Endothelial cell of umbilical vein (primary cell): ENCODE measurements at regions not wholly inside any gene's neighbourhood (a gene's known extent, or its start where the extent isn't known, plus 50 kb on each side); places are given as distances from the start of the nearest gene placed in this dataset.

Experiments
- BruUV-seq: library from RNA; stranded (reverse); fragments of 400-500 nt; replicated peaks from 2 replicates; lab custom pipeline; 2021; lab: Mats Ljungman, UMichigan
- CTCF ChIA-PET: fragments of 300-600, 350-600 bp; sonication (Branson Sonifier 250); formaldehyde crosslinking; loops from one replicate; lab custom pipeline; 2021; ENCODE audit warnings: antibody characterized with exemption, inconsistent platforms; lab: Charles Lee
- POLR2A ChIA-PET: fragments of 300-600, 350-600 bp; sonication (Branson Sonifier 250); formaldehyde crosslinking; loops from one replicate; lab custom pipeline; 2021; ENCODE audit warnings: antibody characterized with exemption, inconsistent platforms; lab: Charles Lee
- DNase-seq: peaks from one replicate; pipeline ENCODE4 v3.0.0-alpha.2; 2011; ENCODE audit warnings: low read depth, low spot score
- FAIRE-seq: peaks from 2 replicates; lab custom pipeline; 2011; peaks lifted over from hg19 to GRCh38; lab: Jason Lieb, UNC
- H2AFZ ChIP-seq: 2 replicates; pipeline ENCODE4 v1.6.0; 2012; ENCODE audit warnings: low read depth, low read length, control low read depth, inconsistent platforms
- H3K27ac ChIP-seq: 2 replicates; pipeline ENCODE4 v1.5.1; 2011; ENCODE audit warnings: low read depth, mild to moderate bottlenecking, control low read depth, low read length, moderate library complexity; ENCODE audit not compliant: insufficient read depth
- H3K27me3 ChIP-seq, 2 experiments: 2 replicates each; pipeline versions ENCODE4 v1.6.0 to v1.6.1; 2011; ENCODE audit warnings: low read length in 2 of 2, mixed read lengths in 1 of 2; ENCODE audit not compliant: control insufficient read depth in 2 of 2, insufficient read depth in 2 of 2
- H3K36me3 ChIP-seq, 2 experiments: 2 replicates in 1 of 2; 3 replicates in 1 of 2; pipeline ENCODE4 v1.5.1; 2011; ENCODE audit warnings: low read length in 2 of 2, mild to moderate bottlenecking in 1 of 2, moderate library complexity in 1 of 2; ENCODE audit not compliant: control insufficient read depth in 2 of 2, insufficient read depth in 2 of 2; ENCODE audit errors: extremely low read depth in 1 of 2
- H3K4me1 ChIP-seq: 3 replicates; pipeline ENCODE4 v1.5.1; 2011; ENCODE audit warnings: mild to moderate bottlenecking, low read length; ENCODE audit not compliant: control insufficient read depth, insufficient read depth; ENCODE audit errors: extremely low read depth
- H3K4me2 ChIP-seq: 2 replicates; pipeline ENCODE4 v1.6.1; 2011; ENCODE audit warnings: low read length, control low read depth, mixed read lengths; ENCODE audit not compliant: insufficient read depth
- H3K4me3 ChIP-seq, 3 experiments: fragments of 200-600 bp in 1 of 3; sonication (generic), shearing (Covaris generic) in 1 of 3; replicated peaks in 1 of 3; 2 replicates each; pipeline ENCODE4 v1.5.1; 2011 to 2016; ENCODE audit warnings: control low read depth in 3 of 3, low read length in 3 of 3, mild to moderate bottlenecking in 2 of 3, inconsistent platforms in 1 of 3, low read depth in 1 of 3, moderate library complexity in 1 of 3; ENCODE audit not compliant: insufficient read depth in 1 of 3
- H3K79me2 ChIP-seq: 2 replicates; pipeline ENCODE4 v1.6.0; 2012; ENCODE audit warnings: low read length, inconsistent platforms; ENCODE audit not compliant: control insufficient read depth, insufficient read depth
- H3K9ac ChIP-seq: replicated peaks from 2 replicates; pipeline ENCODE3; 2011; ENCODE audit warnings: low read length, control low read depth; ENCODE audit not compliant: insufficient read depth; ENCODE audit errors: extremely low read depth
- H3K9me1 ChIP-seq: replicated peaks from 3 replicates; pipeline ENCODE4 v1.6.0; 2011; ENCODE audit warnings: mild to moderate bottlenecking, low read length; ENCODE audit not compliant: control insufficient read depth, insufficient read depth; ENCODE audit errors: extremely low read depth
- H3K9me3 ChIP-seq: replicated peaks from 2 replicates; pipeline ENCODE4 v1.5.1; 2012; ENCODE audit warnings: low read length, inconsistent platforms; ENCODE audit not compliant: control insufficient read depth, insufficient read depth
- H4K20me1 ChIP-seq: replicated peaks from 2 replicates; pipeline ENCODE3; 2011; ENCODE audit warnings: mild to moderate bottlenecking, low read length; ENCODE audit not compliant: control insufficient read depth, insufficient read depth; ENCODE audit errors: extremely low read depth
- EZH2 ChIP-seq: IDR thresholded peaks from 2 replicates; pipeline ENCODE4 v1.6.1; 2012; ENCODE audit warnings: borderline replicate concordance, low read depth, mild to moderate bottlenecking, moderate library complexity, low read length, inconsistent platforms; ENCODE audit not compliant: severe bottlenecking
- FOS ChIP-seq: IDR thresholded peaks from 2 replicates; pipeline ENCODE4 v1.6.1; 2011; ENCODE audit warnings: mild to moderate bottlenecking, low read length, moderate library complexity, borderline replicate concordance; ENCODE audit not compliant: insufficient read depth
- GATA2 ChIP-seq: IDR thresholded peaks from 2 replicates; pipeline ENCODE4 v1.7.0; 2011; ENCODE audit warnings: low read depth, mild to moderate bottlenecking, moderate library complexity, mixed read lengths, low read length; ENCODE audit not compliant: insufficient read length, insufficient read depth
- JUN ChIP-seq: IDR thresholded peaks from 2 replicates; pipeline ENCODE4 v1.6.1; 2011; ENCODE audit warnings: borderline replicate concordance, low read depth; ENCODE audit not compliant: insufficient read length, insufficient read depth
- MYC ChIP-seq: IDR thresholded peaks from one replicate; pipeline ENCODE4 v1.6.1; 2011; ENCODE audit warnings: mild to moderate bottlenecking, low read depth, low read length
- POLR2A ChIP-seq: IDR thresholded peaks from 2 replicates; pipeline ENCODE4 v1.6.1; 2012; ENCODE audit warnings: low read depth, mild to moderate bottlenecking, control low read depth, low read length
- POLR2AphosphoS5 ChIP-seq: IDR thresholded peaks from 2 replicates; pipeline ENCODE4 v1.6.1; 2012; ENCODE audit warnings: low read depth, mild to moderate bottlenecking, control low read depth, low read length, moderate library complexity; ENCODE audit not compliant: insufficient read depth
- dilution Hi-C: fragments of 300-500 bp; cut with MboI; formaldehyde crosslinking; loops from one replicate; pipeline ENCODE4 v1.15.0; 2019; ENCODE audit warnings: low sequenced_read_pairs; ENCODE audit not compliant: extremely low pct_ligation_motif_present
- intact Hi-C: fragments of 100-400 bp; cut with micrococcal nuclease; formaldehyde crosslinking; loops from one replicate; pipeline ENCODE4 v1.10.0; 2022
- TF ChIP-seq, protein P1 (sequence below), 2 donors: IDR thresholded peaks; 1 replicate in 1 of 2; 2 replicates in 1 of 2; pipeline ENCODE4 v1.5.1; 2011; ENCODE audit warnings: low read length in 2 of 2, mild to moderate bottlenecking in 2 of 2, moderate library complexity in 2 of 2, control low read depth in 1 of 2, inconsistent platforms in 1 of 2, low read depth in 1 of 2; ENCODE audit not compliant: insufficient read depth in 1 of 2; ENCODE audit errors: extremely low read depth in 1 of 2
- TF ChIP-seq, protein P2 (sequence below): IDR thresholded peaks from 2 replicates; pipeline ENCODE4 v1.6.1; 2011; ENCODE audit not compliant: insufficient read depth, insufficient read length

DNA sequence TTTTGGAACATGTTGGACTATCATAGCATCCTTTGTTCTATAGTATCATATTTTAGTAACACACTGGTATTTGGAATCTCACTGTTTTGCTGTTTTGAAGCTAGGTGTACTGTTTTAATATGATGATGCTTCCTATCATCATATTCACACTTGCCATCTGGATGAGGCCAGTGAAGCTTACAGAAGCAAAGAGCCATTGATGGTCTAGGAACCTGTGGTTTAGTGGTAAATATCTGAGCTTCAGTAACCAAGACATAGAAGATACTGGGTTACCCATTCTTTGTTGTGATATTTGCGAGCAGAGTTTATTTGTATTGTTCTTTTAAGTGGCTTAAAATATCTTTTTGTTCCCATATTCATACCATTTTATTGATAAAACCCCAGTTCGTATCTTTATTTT lies 304.1 kb downstream of the SATB1 start:
- Histone ChIP-seq H3K4me3 (no peak overlapping the region), H3K9me3 (no peaks in the 10 kb centered on the region), H4K20me1 (no peaks in the 10 kb centered on the region), H3K79me2 (no peaks in the 10 kb centered on the region), H3K27ac (no peak overlapping the region), H3K27me3 (no peaks in the 10 kb centered on the region), H3K36me3 (no peaks in the 10 kb centered on the region), H3K4me1 (no peaks in the 10 kb centered on the region), H3K9me1 (no peaks in the 10 kb centered on the region), H2AFZ (no peak overlapping the region), H3K4me2 (no peak overlapping the region), H3K9ac (no peak overlapping the region)
- DNase-seq (no peak), FAIRE-seq (no peak)
- POLR2A ChIA-PET, result no interaction called here
- dilution Hi-C loops (no loop called here), intact Hi-C loops (no loop called here)
- TF ChIP-seq, protein P1, sequence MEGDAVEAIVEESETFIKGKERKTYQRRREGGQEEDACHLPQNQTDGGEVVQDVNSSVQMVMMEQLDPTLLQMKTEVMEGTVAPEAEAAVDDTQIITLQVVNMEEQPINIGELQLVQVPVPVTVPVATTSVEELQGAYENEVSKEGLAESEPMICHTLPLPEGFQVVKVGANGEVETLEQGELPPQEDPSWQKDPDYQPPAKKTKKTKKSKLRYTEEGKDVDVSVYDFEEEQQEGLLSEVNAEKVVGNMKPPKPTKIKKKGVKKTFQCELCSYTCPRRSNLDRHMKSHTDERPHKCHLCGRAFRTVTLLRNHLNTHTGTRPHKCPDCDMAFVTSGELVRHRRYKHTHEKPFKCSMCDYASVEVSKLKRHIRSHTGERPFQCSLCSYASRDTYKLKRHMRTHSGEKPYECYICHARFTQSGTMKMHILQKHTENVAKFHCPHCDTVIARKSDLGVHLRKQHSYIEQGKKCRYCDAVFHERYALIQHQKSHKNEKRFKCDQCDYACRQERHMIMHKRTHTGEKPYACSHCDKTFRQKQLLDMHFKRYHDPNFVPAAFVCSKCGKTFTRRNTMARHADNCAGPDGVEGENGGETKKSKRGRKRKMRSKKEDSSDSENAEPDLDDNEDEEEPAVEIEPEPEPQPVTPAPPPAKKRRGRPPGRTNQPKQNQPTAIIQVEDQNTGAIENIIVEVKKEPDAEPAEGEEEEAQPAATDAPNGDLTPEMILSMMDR (IDR thresholded peaks at IDR 0.05; ENCODE audit: extremely low read depth in 1 of 2, insufficient read depth in 1 of 2, low read depth in 1 of 2, low read length in 2 of 2), result no peak
- TF ChIP-seq POLR2A (no peak), EZH2 (no peak), GATA2 (no peak), MYC (no peak), JUN (no peak), FOS (no peak), POLR2AphosphoS5 (no peak)
- TF ChIP-seq, protein P2, sequence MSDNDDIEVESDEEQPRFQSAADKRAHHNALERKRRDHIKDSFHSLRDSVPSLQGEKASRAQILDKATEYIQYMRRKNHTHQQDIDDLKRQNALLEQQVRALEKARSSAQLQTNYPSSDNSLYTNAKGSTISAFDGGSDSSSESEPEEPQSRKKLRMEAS, result no peak
- CTCF ChIA-PET, result no interaction called here
- BruUV-seq, result no TSS peak
